ENCODE measurements at regions not wholly inside any gene's neighbourhood (a gene's known extent, or its start where the extent isn't known, plus 50 kb on each side); places are given as distances from the start of the nearest gene placed in this dataset.
"Not testable (repeated sequence)": the region's sequence is repeated elsewhere in the genome, so short reads cannot be mapped to it uniquely, and the experiment has no call there.

DNA sequence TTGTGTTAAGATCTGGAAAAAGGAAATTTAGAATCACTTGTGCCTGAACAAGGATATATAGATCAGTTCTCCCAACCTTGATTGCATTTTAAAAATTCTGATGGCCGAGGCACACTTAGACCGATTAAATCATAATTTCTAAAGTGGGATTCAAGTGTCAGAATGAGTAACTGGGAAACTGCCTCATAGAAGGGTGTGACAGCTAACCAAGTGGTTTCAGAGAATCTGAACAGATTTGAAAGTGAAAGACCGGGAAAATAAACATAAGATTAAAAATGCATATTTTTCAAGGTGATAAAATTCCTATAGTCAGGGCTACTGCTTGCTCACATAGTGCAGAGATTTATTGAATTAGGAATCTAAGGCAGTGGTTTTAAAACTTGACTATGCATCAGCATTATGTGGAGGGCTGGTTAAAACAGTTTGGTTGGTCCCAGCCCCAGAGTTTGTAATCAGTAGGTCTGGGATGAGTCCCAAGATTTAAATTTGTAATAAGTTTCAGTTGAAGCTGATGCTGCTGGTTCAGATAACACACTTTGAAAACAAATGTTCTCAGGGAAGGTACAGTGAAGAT lies 314.3 kb downstream of the NSUN3 start:
- TF ChIP-seq, protein P1, sequence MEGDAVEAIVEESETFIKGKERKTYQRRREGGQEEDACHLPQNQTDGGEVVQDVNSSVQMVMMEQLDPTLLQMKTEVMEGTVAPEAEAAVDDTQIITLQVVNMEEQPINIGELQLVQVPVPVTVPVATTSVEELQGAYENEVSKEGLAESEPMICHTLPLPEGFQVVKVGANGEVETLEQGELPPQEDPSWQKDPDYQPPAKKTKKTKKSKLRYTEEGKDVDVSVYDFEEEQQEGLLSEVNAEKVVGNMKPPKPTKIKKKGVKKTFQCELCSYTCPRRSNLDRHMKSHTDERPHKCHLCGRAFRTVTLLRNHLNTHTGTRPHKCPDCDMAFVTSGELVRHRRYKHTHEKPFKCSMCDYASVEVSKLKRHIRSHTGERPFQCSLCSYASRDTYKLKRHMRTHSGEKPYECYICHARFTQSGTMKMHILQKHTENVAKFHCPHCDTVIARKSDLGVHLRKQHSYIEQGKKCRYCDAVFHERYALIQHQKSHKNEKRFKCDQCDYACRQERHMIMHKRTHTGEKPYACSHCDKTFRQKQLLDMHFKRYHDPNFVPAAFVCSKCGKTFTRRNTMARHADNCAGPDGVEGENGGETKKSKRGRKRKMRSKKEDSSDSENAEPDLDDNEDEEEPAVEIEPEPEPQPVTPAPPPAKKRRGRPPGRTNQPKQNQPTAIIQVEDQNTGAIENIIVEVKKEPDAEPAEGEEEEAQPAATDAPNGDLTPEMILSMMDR (conservative IDR thresholded peaks at IDR 0.05) = not testable (repeated sequence)
- TF ChIP-seq ZFX (IDR thresholded peaks at IDR 0.05) = not testable (repeated sequence)

All from C4-2B (cell line).